ENCODE measurements at regions not wholly inside any gene's neighbourhood (a gene's known extent, or its start where the extent isn't known, plus 50 kb on each side); places are given as distances from the start of the nearest gene placed in this dataset.

- TF ChIP-seq CTCF (conservative IDR thresholded peaks at IDR 0.05) (no peak), ZFX (IDR thresholded peaks at IDR 0.05) (no peak)
These were observed 457.5 kb downstream of the LMO4 start for GRCh38 chr1:87786229-87786628.

All from C4-2B (cell line).